ENCODE measurements at regions not wholly inside any gene's neighbourhood (a gene's known extent, or its start where the extent isn't known, plus 50 kb on each side); places are given as distances from the start of the nearest gene placed in this dataset.

DNA sequence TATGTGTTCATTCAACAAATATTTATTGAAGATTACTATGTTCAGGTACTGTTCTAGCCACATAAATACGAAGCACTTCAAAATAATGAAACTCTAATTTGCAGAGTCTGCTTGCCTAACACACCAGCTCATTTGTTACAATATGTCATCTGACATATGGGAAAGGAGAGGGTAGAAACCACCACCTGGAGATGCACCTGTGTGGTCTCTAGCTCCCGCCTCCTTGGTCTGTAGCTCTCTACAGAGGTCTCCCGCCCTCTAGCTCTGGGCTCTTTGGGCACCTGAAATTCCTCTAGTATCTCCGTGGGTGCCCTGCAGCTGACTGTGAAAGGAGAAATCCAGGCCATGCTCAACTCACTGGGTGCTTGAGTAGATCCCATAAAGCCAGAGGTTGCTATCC, 51.4 kb upstream of the DBX1 start:
- TF ChIP-seq, protein P1, sequence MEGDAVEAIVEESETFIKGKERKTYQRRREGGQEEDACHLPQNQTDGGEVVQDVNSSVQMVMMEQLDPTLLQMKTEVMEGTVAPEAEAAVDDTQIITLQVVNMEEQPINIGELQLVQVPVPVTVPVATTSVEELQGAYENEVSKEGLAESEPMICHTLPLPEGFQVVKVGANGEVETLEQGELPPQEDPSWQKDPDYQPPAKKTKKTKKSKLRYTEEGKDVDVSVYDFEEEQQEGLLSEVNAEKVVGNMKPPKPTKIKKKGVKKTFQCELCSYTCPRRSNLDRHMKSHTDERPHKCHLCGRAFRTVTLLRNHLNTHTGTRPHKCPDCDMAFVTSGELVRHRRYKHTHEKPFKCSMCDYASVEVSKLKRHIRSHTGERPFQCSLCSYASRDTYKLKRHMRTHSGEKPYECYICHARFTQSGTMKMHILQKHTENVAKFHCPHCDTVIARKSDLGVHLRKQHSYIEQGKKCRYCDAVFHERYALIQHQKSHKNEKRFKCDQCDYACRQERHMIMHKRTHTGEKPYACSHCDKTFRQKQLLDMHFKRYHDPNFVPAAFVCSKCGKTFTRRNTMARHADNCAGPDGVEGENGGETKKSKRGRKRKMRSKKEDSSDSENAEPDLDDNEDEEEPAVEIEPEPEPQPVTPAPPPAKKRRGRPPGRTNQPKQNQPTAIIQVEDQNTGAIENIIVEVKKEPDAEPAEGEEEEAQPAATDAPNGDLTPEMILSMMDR (conservative IDR thresholded peaks at IDR 0.05; ENCODE audit: low read depth, low read length) = no peak
- H3K4me3 ChIP-seq (ENCODE audit: low read depth, low read length) = no peak overlapping the region
- no peak for DNase-seq (ENCODE audit: low read depth)
